ENCODE measurements at regions not wholly inside any gene's neighbourhood (a gene's known extent, or its start where the extent isn't known, plus 50 kb on each side); places are given as distances from the start of the nearest gene placed in this dataset.

- DNase-seq (ENCODE audit: low spot score), result no peak
These were observed 174.9 kb upstream of the KCNJ16 start for GRCh38 chr17:69900101-69900500.

- no peak for DNase-seq (ENCODE audit: low spot score)
These were observed 174.2 kb upstream of the KCNJ16 start for GRCh38 chr17:69900829-69901228.

DNA sequence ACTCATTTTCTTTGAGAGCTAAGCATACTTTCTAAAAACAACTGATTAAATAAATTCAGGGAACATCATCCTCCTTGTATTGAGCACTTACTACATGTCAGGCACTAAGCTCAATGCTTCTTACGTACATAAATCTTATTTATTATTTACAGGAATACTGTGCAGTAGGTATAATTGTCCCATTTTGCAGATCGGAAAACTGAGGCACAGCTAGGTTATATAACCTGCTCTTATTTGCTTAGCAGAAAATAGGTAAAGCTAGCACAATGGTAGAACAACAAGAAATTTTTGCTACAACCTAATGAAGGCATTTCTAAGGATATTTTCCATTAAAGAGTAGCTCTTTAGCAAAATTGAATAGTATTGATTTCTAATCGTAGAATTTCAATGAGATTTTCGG is 168.7 kb upstream of the KCNJ16 start:
- no peak for DNase-seq (ENCODE audit: low spot score)

GRCh38 chr17:69907132-69907847 is 167.7 kb upstream of the KCNJ16 start:
- DNase-seq (ENCODE audit: low spot score), result no peak

DNA sequence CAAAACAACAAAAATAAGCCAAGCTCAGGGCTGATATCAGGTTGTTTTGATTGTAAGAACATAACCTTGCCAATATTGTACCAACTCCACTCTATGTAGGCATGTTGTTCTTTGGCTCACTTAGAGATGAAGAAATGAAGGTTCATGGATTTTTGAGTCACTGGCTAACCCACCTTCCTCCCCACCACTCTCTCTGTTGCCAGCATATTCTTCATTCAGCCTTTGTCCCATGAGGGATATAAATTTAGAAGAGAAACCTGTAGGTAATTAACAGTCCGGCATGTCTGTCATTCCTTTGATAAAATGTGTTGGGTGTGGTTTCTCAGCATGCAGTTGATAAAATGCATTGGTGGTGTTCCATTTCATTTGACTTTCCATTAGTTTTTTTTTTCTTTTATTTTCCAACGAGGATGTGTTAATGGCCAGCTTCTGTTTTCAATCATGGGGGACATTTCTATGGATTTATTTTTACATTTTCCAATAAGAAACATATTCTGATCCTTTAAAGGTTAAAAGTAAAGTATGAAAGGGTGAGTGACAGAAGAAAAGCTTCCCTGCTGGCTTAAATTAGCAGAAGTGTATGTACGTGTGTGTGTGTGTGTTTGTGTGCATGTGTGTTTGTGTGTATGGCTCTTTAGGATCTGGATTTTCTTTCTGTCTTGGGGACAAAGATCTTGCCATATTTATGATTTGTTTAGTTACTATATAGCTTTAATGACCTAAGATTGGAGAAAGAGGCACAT is 166.2 kb upstream of the KCNJ16 start:
- DNase-seq (ENCODE audit: low spot score), result no peak

GRCh38 chr17:69909389-69909788 is 165.6 kb upstream of the KCNJ16 start:
- DNase-seq (ENCODE audit: low spot score), result no peak

- no peak for DNase-seq (ENCODE audit: low spot score)
These were observed 162.2 kb upstream of the KCNJ16 start for GRCh38 chr17:69912805-69913204.

DNA sequence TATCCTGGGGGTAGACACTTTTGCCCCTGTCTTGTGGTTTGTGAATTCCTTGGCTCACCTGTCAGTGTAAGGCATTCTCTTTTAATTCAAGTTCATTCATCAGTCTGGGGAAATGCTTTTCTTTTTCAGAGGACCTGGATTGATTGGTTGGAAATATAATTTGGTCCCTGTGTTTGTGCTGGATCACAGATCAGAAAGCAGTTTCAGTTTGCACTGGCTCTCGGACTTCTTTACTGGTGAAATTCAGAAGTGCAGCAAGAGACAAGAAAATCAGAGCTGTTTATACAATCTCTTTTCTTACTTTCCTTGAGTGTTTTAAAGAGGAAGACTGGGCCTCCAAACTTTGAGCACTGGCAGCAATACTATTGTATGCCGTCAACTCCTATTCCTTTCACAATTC is 161.8 kb upstream of the KCNJ16 start:
- no peak for DNase-seq (ENCODE audit: low spot score)

GRCh38 chr17:69913616-69914015 is 161.4 kb upstream of the KCNJ16 start:
- DNase-seq (ENCODE audit: low spot score), result no peak

GRCh38 chr17:69914520-69914919 is 160.5 kb upstream of the KCNJ16 start:
- no peak for DNase-seq (ENCODE audit: low spot score)

GRCh38 chr17:69916761-69917160 is 158.3 kb upstream of the KCNJ16 start:
- DNase-seq (ENCODE audit: low spot score), result no peak

DNA sequence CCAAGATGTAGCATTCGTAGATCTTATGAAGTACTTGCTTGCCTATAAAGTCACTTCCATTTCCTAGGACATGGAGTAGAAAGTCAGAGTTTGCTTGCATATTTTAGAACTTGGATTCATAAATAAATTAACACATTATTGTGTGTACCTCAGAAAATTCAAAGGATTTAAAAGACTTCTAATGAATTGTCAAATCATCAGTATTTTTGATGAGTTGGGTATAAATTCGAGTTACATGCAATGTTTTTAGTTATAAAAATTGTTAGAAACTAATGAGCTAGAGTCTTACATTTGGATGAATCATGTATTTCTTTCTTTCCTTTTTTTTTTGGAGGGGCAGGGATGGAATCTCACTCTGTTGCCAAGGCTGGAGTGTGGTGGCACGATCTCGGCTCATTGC is 156.9 kb upstream of the KCNJ16 start:
- DNase-seq (ENCODE audit: low spot score), result no peak

DNA sequence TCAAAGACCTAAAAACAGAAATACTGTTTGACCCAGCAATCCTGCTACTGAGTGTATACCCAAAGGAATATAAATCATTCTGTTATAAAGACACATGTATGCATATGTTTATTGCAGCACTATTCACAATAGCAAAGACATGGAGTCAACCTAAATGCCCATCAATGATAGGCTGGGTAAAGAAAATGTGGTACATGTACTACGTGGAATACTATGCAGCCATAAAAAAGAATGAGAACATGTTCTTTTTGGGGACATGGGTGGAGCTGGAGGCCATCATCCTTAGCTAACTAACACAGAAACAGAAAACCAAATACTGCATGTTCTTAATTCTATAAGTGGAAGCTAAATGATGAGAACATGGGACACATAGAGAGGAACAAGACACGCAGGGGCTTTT is 155.2 kb upstream of the KCNJ16 start:
- DNase-seq (ENCODE audit: low spot score), result no peak

GRCh38 chr17:69921046-69921445 is 154.0 kb upstream of the KCNJ16 start:
- no peak for DNase-seq (ENCODE audit: low spot score)

- DNase-seq (ENCODE audit: low spot score), result no peak
These were observed 146.4 kb upstream of the KCNJ16 start for GRCh38 chr17:69928611-69929010.

GRCh38 chr17:69936996-69937395 is 138.0 kb upstream of the KCNJ16 start:
- no peak for DNase-seq (ENCODE audit: low spot score)

DNA sequence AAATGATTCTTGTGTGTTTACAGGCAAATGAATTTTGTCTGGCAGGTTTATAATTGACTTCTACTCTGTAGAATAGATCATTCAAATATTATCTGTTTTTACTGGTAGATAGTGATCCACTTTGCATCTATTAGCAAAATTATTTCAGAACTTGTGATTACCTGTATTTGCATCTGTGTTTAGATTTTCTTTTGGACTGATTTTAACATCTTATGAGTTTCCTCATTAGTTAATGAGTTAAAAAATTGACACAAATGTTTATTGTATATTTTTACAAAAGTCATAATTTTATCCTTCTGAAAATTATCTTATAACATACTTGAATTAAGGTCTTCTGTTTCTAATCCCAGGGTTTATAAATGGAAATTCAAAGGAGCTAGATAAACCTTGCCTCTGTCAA is 132.0 kb upstream of the KCNJ16 start:
- DNase-seq (ENCODE audit: low spot score), result no peak

GRCh38 chr17:69944406-69944805 is 130.6 kb upstream of the KCNJ16 start:
- DNase-seq (ENCODE audit: low spot score), result no peak

DNA sequence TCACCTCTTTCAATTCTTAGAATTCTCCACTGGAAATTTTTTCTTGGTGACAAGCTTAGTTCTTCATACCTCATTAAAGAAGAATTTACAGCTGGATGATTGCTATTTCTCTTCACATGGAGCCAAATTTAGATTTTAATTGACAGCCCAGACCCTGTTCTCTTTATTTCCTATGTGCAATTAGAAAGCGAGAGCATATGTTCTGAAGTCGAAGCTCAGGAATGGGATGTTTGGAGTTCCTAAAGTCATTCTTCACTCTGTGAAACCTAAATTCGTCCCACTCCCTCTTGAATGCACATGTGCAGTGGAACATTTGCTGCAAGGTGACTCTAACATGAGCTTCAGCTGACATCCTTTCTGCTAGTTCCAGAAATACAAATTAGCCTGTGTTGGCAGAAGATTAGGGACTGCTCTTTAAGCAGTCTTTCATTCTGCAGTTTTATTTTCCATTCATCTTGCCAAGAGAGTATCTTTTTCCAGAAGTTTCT is 129.3 kb upstream of the KCNJ16 start:
- DNase-seq (ENCODE audit: low spot score), result no peak

DNA sequence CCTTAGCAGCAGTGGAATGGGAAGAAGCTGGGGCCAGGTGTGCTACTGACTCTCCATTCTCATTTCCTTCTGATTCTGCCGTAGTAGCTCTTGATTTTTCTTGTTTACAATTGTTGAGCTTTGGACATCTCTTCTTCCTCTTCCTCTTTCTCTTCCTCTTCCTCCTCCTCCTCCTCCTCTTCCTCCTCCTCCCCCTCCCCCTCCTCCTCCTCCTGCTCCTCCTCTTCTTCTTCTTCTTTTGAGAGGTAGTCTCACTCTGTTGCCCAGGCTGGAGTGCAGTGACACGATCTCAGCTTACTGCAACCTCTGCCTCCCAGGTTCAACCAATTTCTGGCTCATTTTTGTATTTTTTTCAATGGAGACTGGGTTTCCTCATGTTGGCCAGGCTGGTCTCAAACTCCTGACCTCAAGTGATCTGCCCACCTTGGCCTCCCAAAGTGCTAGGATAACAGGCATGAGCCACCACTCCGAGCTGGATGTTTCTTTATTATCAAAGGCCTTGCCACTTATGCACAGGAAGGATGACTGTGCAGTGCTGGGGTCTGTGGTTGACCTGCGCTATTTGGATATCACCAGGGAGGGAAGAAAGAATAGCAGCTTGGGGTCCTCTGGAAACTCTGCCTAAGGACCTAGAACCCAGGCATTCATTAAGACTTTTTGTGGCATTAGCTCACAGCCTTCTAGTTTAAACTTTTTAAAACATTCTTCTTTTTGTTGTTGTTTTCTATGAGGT is 127.8 kb upstream of the KCNJ16 start:
- no peak for DNase-seq (ENCODE audit: low spot score)

GRCh38 chr17:69948406-69948805 is 126.6 kb upstream of the KCNJ16 start:
- no peak for DNase-seq (ENCODE audit: low spot score)

- DNase-seq (ENCODE audit: low spot score), result no peak
These were observed 125.5 kb upstream of the KCNJ16 start for GRCh38 chr17:69949496-69949895.
